OCI-LY1 (cell line): ENCODE measurements at regions not wholly inside any gene's neighbourhood (a gene's known extent, or its start where the extent isn't known, plus 50 kb on each side); places are given as distances from the start of the nearest gene placed in this dataset.

Experiments used
- EZH2 ChIP-seq: fragments of 200-600 bp; sonication (generic), shearing (Covaris generic); IDR thresholded peaks from 2 replicates; pipeline ENCODE4 v1.8.0; 2017; ENCODE audit warnings: borderline replicate concordance, mixed run types, mild to moderate bottlenecking, antibody characterized with exemption, low read length, moderate library complexity, mixed read lengths
- TF ChIP-seq, protein P1 (sequence below): fragments of 200-600 bp; sonication (generic), shearing (Covaris generic); IDR thresholded peaks from 2 replicates; pipeline ENCODE4 v1.5.1; 2017; ENCODE audit warnings: mild to moderate bottlenecking, antibody characterized with exemption, low read length, moderate library complexity, mixed read lengths

DNA sequence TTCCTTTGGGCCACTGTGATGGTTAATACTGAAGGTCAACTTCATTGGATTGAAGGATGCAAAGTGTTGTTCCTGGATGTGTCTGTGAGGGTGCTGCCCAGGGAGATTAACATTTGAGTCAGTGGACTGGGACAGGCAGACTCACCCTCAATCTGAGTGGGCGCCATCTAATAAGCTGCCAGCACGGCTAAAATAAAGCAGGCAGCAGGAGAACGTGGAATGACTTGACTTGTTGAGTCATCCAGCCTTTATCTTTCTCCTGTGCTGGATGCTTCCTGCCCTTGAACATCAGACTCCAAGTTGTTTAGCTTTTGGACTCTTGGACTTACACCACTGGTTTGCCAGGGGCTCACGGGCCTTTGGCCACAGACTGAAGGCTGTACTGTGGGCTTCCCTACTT lies 1046.9 kb downstream of the TYW1 start:
- TF ChIP-seq, protein P1, sequence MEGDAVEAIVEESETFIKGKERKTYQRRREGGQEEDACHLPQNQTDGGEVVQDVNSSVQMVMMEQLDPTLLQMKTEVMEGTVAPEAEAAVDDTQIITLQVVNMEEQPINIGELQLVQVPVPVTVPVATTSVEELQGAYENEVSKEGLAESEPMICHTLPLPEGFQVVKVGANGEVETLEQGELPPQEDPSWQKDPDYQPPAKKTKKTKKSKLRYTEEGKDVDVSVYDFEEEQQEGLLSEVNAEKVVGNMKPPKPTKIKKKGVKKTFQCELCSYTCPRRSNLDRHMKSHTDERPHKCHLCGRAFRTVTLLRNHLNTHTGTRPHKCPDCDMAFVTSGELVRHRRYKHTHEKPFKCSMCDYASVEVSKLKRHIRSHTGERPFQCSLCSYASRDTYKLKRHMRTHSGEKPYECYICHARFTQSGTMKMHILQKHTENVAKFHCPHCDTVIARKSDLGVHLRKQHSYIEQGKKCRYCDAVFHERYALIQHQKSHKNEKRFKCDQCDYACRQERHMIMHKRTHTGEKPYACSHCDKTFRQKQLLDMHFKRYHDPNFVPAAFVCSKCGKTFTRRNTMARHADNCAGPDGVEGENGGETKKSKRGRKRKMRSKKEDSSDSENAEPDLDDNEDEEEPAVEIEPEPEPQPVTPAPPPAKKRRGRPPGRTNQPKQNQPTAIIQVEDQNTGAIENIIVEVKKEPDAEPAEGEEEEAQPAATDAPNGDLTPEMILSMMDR: no peak
- TF ChIP-seq EZH2: no peak
